ENCODE measurements at regions not wholly inside any gene's neighbourhood (a gene's known extent, or its start where the extent isn't known, plus 50 kb on each side); places are given as distances from the start of the nearest gene placed in this dataset.

- TF ChIP-seq, protein P1, sequence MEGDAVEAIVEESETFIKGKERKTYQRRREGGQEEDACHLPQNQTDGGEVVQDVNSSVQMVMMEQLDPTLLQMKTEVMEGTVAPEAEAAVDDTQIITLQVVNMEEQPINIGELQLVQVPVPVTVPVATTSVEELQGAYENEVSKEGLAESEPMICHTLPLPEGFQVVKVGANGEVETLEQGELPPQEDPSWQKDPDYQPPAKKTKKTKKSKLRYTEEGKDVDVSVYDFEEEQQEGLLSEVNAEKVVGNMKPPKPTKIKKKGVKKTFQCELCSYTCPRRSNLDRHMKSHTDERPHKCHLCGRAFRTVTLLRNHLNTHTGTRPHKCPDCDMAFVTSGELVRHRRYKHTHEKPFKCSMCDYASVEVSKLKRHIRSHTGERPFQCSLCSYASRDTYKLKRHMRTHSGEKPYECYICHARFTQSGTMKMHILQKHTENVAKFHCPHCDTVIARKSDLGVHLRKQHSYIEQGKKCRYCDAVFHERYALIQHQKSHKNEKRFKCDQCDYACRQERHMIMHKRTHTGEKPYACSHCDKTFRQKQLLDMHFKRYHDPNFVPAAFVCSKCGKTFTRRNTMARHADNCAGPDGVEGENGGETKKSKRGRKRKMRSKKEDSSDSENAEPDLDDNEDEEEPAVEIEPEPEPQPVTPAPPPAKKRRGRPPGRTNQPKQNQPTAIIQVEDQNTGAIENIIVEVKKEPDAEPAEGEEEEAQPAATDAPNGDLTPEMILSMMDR (IDR thresholded peaks at IDR 0.05; ENCODE audit: unreplicated experiment), result no peak
- Mint-ChIP-seq H3K9me3 (ENCODE audit: unreplicated experiment) (no peaks in the 10 kb centered on the region), H3K27me3 (ENCODE audit: unreplicated experiment) (peaks cover 3% of the 10 kb centered on the region), H3K4me3 (ENCODE audit: unreplicated experiment) (no peak overlapping the region), H3K36me3 (ENCODE audit: low read depth, unreplicated experiment) (no peaks in the 10 kb centered on the region), H3K4me1 (ENCODE audit: unreplicated experiment) (peaks cover 8% of the 10 kb centered on the region), H3K27ac (ENCODE audit: unreplicated experiment) (no peak overlapping the region)
- DNase-seq (ENCODE audit: low spot score), result no peak
These were observed 112.1 kb downstream of the NUDT12 start for GRCh38 chr5:103450333-103451061.

DNA sequence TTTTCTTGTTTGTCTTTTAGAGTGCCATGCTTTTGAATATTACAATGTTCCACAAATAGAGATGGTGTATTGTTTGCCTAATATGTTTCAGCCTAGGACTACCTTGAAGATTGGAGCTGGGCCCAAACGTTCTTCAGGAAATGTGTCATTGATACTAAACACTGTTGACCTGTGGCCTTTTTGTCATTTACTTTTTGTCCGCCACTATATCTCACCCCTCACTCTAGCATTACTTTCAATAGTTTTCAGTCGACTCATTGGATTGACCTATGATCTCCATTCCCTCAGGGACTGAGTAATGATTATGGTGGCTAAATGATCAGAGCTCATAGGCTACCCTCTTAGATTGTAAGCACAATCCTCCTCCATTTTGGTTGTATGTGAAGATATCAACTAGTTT, 115.8 kb downstream of the NUDT12 start:
- DNase-seq (ENCODE audit: low spot score), result no peak
- H3K27ac Mint-ChIP-seq (ENCODE audit: unreplicated experiment), result no peak overlapping the region
- no peaks in the 10 kb centered on the region for H3K9me3 Mint-ChIP-seq (ENCODE audit: unreplicated experiment)
- TF ChIP-seq, protein P1 (IDR thresholded peaks at IDR 0.05; ENCODE audit: unreplicated experiment), result no peak
- no peak overlapping the region for H3K4me3 Mint-ChIP-seq (ENCODE audit: unreplicated experiment)
- H3K27me3 Mint-ChIP-seq (ENCODE audit: unreplicated experiment), result peaks cover 2% of the 10 kb centered on the region
- no peaks in the 10 kb centered on the region for H3K36me3 Mint-ChIP-seq (ENCODE audit: low read depth, unreplicated experiment)
- H3K4me1 Mint-ChIP-seq (ENCODE audit: unreplicated experiment), result peaks cover 2% of the 10 kb centered on the region

GRCh38 chr5:103445426-103446035, 117.1 kb downstream of the NUDT12 start:
- TF ChIP-seq, protein P1 (IDR thresholded peaks at IDR 0.05; ENCODE audit: unreplicated experiment), result no peak
- Mint-ChIP-seq H3K4me1 (ENCODE audit: unreplicated experiment) (peaks cover 2% of the 10 kb centered on the region), H3K4me3 (ENCODE audit: unreplicated experiment) (no peak overlapping the region), H3K9me3 (ENCODE audit: unreplicated experiment) (no peaks in the 10 kb centered on the region), H3K27me3 (ENCODE audit: unreplicated experiment) (peaks cover 2% of the 10 kb centered on the region), H3K36me3 (ENCODE audit: low read depth, unreplicated experiment) (no peaks in the 10 kb centered on the region), H3K27ac (ENCODE audit: unreplicated experiment) (no peak overlapping the region)
- no peak for DNase-seq (ENCODE audit: low spot score)

DNA sequence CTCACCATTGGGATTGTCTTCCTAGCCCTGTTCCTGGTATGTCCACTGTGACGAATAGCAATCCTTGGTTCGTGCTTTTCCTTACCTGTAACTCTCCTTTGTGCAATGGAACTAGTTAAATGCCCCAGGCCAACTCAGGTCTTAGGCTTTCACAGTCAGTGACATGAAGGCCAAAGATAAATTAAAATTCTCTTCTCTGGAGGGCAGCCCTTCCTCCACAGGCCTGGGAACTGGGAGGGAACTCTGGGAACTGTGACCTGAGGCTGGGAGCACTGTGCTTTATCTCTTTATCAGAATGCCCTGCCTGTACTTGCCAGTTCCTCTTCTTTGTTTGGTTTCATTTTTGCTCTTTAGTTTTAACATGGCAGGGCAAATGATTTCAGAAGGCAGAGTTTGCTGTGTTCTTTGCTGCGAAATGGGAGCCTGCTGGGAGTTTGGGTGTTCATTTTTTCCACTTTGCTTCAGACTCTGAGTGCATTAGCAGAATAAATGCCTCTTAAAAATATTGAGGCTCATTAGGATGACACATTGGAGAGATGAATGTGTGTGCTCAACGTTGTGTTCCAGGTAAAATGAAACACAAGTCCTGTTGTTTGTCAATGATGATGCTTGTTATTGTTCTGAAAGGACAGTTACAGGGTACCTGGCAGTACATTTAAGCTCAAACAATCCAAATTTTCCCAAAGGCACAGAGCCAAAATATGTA, 118.1 kb downstream of the NUDT12 start:
- TF ChIP-seq, protein P1 (IDR thresholded peaks at IDR 0.05; ENCODE audit: unreplicated experiment), result no peak
- no peak for DNase-seq (ENCODE audit: low spot score)
- no peaks in the 10 kb centered on the region for H3K9me3 Mint-ChIP-seq (ENCODE audit: unreplicated experiment)
- peaks cover 2% of the 10 kb centered on the region for H3K27me3 Mint-ChIP-seq (ENCODE audit: unreplicated experiment)
- H3K4me3 Mint-ChIP-seq (ENCODE audit: unreplicated experiment), result no peak overlapping the region
- H3K27ac Mint-ChIP-seq (ENCODE audit: unreplicated experiment), result no peak overlapping the region
- H3K36me3 Mint-ChIP-seq (ENCODE audit: low read depth, unreplicated experiment), result no peaks in the 10 kb centered on the region
- peaks cover 2% of the 10 kb centered on the region for H3K4me1 Mint-ChIP-seq (ENCODE audit: unreplicated experiment)

- Mint-ChIP-seq H3K36me3 (ENCODE audit: low read depth, unreplicated experiment) (no peaks in the 10 kb centered on the region), H3K27me3 (ENCODE audit: unreplicated experiment) (peaks cover 2% of the 10 kb centered on the region), H3K9me3 (ENCODE audit: unreplicated experiment) (no peaks in the 10 kb centered on the region), H3K27ac (ENCODE audit: unreplicated experiment) (no peak overlapping the region), H3K4me3 (ENCODE audit: unreplicated experiment) (no peak overlapping the region), H3K4me1 (ENCODE audit: unreplicated experiment) (peaks cover 2% of the 10 kb centered on the region)
- TF ChIP-seq, protein P1 (IDR thresholded peaks at IDR 0.05; ENCODE audit: unreplicated experiment), result no peak
- DNase-seq (ENCODE audit: low spot score), result no peak
These were observed 119.8 kb downstream of the NUDT12 start for GRCh38 chr5:103442750-103443149.
